K562 (cell line): ENCODE measurements at regions not wholly inside any gene's neighbourhood (a gene's known extent, or its start where the extent isn't known, plus 50 kb on each side); places are given as distances from the start of the nearest gene placed in this dataset.

ENCODE experiments used
- BHLHE40 ChIP-seq: IDR thresholded peaks from 2 replicates; pipeline ENCODE4 v1.6.1; 2011; ENCODE audit warnings: low read length, improper control_type of control experiment
- CTCF ChIP-seq, 3 experiments: IDR thresholded peaks in 2 of 3; conservative IDR thresholded peaks in 1 of 3; 2 replicates each; pipeline ENCODE4 v1.5.1; 2011 to 2012; ENCODE audit warnings: low read length in 3 of 3, mild to moderate bottlenecking in 3 of 3, control low read depth in 2 of 3, improper control_type of control experiment in 1 of 3, inconsistent platforms in 1 of 3, low read depth in 1 of 3, mixed read lengths in 1 of 3, moderate library complexity in 1 of 3; ENCODE audit not compliant: insufficient read depth in 2 of 3
- FOSL1 ChIP-seq: fragments of 200-800 bp; sonication (Bioruptor generic); conservative IDR thresholded peaks from 2 replicates; pipeline ENCODE4 v1.6.1; 2016; ENCODE audit warnings: missing genetic modification characterization, missing compliant biosample characterization
- HNRNPK ChIP-seq: fragments of 200-400 bp; formaldehyde crosslinking; IDR thresholded peaks from one replicate; pipeline ENCODE4 v1.6.1; 2018; ENCODE audit warnings: mild to moderate bottlenecking, low read depth, low read length; ENCODE audit not compliant: poor library complexity, severe bottlenecking
- JUND ChIP-seq, 2 experiments: IDR thresholded peaks; 2 replicates in 1 of 2; 3 replicates in 1 of 2; pipeline ENCODE4 v1.6.1; 2011; ENCODE audit warnings: borderline replicate concordance in 2 of 2, low read depth in 2 of 2, low read length in 2 of 2, improper control_type of control experiment in 1 of 2, missing biosample characterization in 1 of 2, missing genetic modification characterization in 1 of 2, missing genetic modification reagents in 1 of 2
- POLR2A ChIP-seq: fragments of 450-650 bp; conservative IDR thresholded peaks from 2 replicates; pipeline ENCODE4 v1.6.1; 2016
- TAF15 ChIP-seq: fragments of 200-400 bp; formaldehyde crosslinking; IDR thresholded peaks from 2 replicates; pipeline ENCODE4 v1.6.1; 2017; ENCODE audit warnings: mild to moderate bottlenecking, low read depth, low read length, moderate library complexity
- THRA ChIP-seq: fragments of 450-650 bp; IDR thresholded peaks from 2 replicates; pipeline ENCODE4 v1.6.1; 2017; ENCODE audit warnings: mild to moderate bottlenecking, moderate library complexity
- ZBTB12 ChIP-seq: fragments of 250-450 bp; sonication (Bioruptor Pico); IDR thresholded peaks from 2 replicates; pipeline ENCODE4 v1.4.0; 2020
- ZBTB40 ChIP-seq, 2 experiments: fragments of 450-650 bp in 1 of 2; sonication (generic) in 1 of 2; formaldehyde crosslinking in 1 of 2; IDR thresholded peaks; 2 replicates each; pipeline versions ENCODE4 v1.7.1 to v1.9.0; 2016 to 2022; ENCODE audit warnings: inconsistent platforms in 1 of 2, mild to moderate bottlenecking in 1 of 2, missing genetic modification reagents in 1 of 2
- ZNF121 ChIP-seq: sonication (generic); formaldehyde crosslinking; conservative IDR thresholded peaks from 2 replicates; pipeline ENCODE4 v1.8.0; 2022; ENCODE audit warnings: missing genetic modification reagents

- no peak for TF ChIP-seq ZBTB12 (CRISPR knock-in tag)
- TF ChIP-seq CTCF (IDR thresholded peaks at IDR 0.05 in 2 of 3, conservative IDR thresholded peaks at IDR 0.05 in 1 of 3; ENCODE audit: insufficient read depth in 2 of 3, low read depth in 1 of 3, low read length in 3 of 3) = no peak
- no peak for TF ChIP-seq BHLHE40
- no peak for TF ChIP-seq HNRNPK
- TF ChIP-seq TAF15 = no peak
- TF ChIP-seq POLR2A = no peak
- TF ChIP-seq ZNF121 (CRISPR knock-in tag) = no peak
- TF ChIP-seq JUND (IDR thresholded peaks at IDR 0.05; ENCODE audit: borderline replicate concordance, low read depth, low read length) = no peak
- no peak for TF ChIP-seq JUND (tag; IDR thresholded peaks at IDR 0.05; ENCODE audit: borderline replicate concordance, low read depth, low read length)
- no peak for TF ChIP-seq ZBTB40 (IDR thresholded peaks at IDR 0.05)
- TF ChIP-seq ZBTB40 (CRISPR knock-in tag; IDR thresholded peaks at IDR 0.05) = no peak
- TF ChIP-seq THRA = no peak
- TF ChIP-seq FOSL1 (tag) = no peak
Observed at GRCh38 chr2:60249879-60250278, 303.6 kb downstream of the BCL11A start.
